ENCODE measurements at regions not wholly inside any gene's neighbourhood (a gene's known extent, or its start where the extent isn't known, plus 50 kb on each side); places are given as distances from the start of the nearest gene placed in this dataset.

DNA sequence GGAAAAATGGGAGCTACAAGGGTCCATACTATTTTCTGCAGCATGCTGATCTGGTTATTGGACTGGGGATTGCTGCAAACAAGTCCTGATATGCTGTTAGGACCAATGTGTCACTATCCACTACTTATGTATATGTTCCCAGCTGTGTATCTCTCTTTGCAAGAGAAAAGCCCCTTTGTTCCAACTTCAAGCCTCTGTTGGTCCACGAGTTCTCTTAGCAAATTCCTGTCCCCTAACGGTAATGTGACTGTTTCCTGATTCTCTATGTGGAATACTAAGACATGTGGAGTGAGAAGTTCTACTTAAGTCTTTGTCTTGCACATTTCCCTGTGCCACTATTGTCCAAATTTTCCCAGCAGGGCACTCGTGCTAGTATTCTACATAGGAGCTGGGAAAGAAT is 557.7 kb downstream of the FSCB start:
- TF ChIP-seq, protein P1, sequence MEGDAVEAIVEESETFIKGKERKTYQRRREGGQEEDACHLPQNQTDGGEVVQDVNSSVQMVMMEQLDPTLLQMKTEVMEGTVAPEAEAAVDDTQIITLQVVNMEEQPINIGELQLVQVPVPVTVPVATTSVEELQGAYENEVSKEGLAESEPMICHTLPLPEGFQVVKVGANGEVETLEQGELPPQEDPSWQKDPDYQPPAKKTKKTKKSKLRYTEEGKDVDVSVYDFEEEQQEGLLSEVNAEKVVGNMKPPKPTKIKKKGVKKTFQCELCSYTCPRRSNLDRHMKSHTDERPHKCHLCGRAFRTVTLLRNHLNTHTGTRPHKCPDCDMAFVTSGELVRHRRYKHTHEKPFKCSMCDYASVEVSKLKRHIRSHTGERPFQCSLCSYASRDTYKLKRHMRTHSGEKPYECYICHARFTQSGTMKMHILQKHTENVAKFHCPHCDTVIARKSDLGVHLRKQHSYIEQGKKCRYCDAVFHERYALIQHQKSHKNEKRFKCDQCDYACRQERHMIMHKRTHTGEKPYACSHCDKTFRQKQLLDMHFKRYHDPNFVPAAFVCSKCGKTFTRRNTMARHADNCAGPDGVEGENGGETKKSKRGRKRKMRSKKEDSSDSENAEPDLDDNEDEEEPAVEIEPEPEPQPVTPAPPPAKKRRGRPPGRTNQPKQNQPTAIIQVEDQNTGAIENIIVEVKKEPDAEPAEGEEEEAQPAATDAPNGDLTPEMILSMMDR (IDR thresholded peaks at IDR 0.05 in 4 of 5, conservative IDR thresholded peaks at IDR 0.05 in 1 of 5), result no peak
- no peak for TF ChIP-seq POLR2A (IDR thresholded peaks at IDR 0.05)

All from gastrocnemius medialis (tissue), 4 donors.